ENCODE measurements at regions not wholly inside any gene's neighbourhood (a gene's known extent, or its start where the extent isn't known, plus 50 kb on each side); places are given as distances from the start of the nearest gene placed in this dataset.

GRCh38 chr2:185335879-185336278, 402.7 kb upstream of the FSIP2 start:
- Histone ChIP-seq H3K27ac (ENCODE audit: low read length) (no peak overlapping the region), H3K4me1 (ENCODE audit: low read length) (no peaks in the 10 kb centered on the region), H3K9me3 (ENCODE audit: low read length) (no peaks in the 10 kb centered on the region; the same call in 1 of the 2 replicates), H3K79me2 (ENCODE audit: low read length) (no peaks in the 10 kb centered on the region), H4K20me1 (ENCODE audit: insufficient read depth, low read depth, low read length) (no peaks in the 10 kb centered on the region), H3K9me2 (replicated peaks; ENCODE audit: insufficient read depth, low read length) (no peaks in the 10 kb centered on the region), H3K4me3 (ENCODE audit: low read length) (no peak overlapping the region), H3K4me2 (ENCODE audit: low read depth, low read length, poor library complexity, severe bottlenecking) (no peak overlapping the region), H3K27me3 (ENCODE audit: low read length) (no peaks in the 10 kb centered on the region), H3K9ac (ENCODE audit: low read length) (no peak overlapping the region), H3K36me3 (ENCODE audit: insufficient read depth, low read length) (no peaks in the 10 kb centered on the region), H2AFZ (ENCODE audit: low read length) (no peak overlapping the region)
- DNase-seq = no peak

- Histone ChIP-seq H3K79me2 (ENCODE audit: low read length) (no peaks in the 10 kb centered on the region), H3K36me3 (ENCODE audit: insufficient read depth, low read length) (no peaks in the 10 kb centered on the region), H3K4me2 (ENCODE audit: low read depth, low read length, poor library complexity, severe bottlenecking) (no peak overlapping the region), H3K9me3 (ENCODE audit: low read length) (no peaks in the 10 kb centered on the region; the same call in 1 of the 2 replicates), H3K4me1 (ENCODE audit: low read length) (no peaks in the 10 kb centered on the region), H3K4me3 (ENCODE audit: low read length) (no peak overlapping the region), H3K9me2 (replicated peaks; ENCODE audit: insufficient read depth, low read length) (no peaks in the 10 kb centered on the region), H3K27me3 (ENCODE audit: low read length) (no peaks in the 10 kb centered on the region), H3K27ac (ENCODE audit: low read length) (no peak overlapping the region), H3K9ac (ENCODE audit: low read length) (no peak overlapping the region), H4K20me1 (ENCODE audit: insufficient read depth, low read depth, low read length) (no peaks in the 10 kb centered on the region), H2AFZ (ENCODE audit: low read length) (no peak overlapping the region)
- DNase-seq = no peak
Observed at GRCh38 chr2:185337033-185337432, 401.6 kb upstream of the FSIP2 start.

DNA sequence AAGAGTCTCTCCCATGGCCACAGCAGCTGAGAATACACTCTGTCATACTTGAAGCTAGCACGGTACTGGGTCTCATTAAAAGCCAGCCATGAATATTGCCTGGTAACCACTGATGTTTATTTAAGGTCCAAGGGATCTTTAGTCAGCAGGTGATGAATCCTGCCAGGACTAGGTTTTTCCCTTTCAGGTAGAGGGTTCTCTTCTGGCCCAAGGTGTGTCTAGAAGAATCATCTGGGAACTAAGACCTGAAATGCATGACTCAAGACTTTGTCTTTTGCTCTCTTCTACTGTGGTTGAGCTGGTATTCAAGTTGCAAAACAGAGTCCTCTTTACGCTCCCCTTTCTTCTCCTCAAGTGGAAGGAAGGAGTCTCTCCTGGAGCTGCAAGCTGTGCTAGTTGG, 400.5 kb upstream of the FSIP2 start:
- no peaks in the 10 kb centered on the region for H3K79me2 ChIP-seq (ENCODE audit: low read length)
- DNase-seq = no peak

GRCh38 chr2:185347445-185347844, 391.2 kb upstream of the FSIP2 start:
- H3K9me3 ChIP-seq (ENCODE audit: low read length) = no peaks in the 10 kb centered on the region
- H3K27ac ChIP-seq (ENCODE audit: low read length) = no peak overlapping the region
- DNase-seq = no peak
- no peaks in the 10 kb centered on the region for H3K79me2 ChIP-seq (ENCODE audit: low read length)
- no peak overlapping the region for H3K9ac ChIP-seq (ENCODE audit: low read length)
- no peaks in the 10 kb centered on the region for H3K36me3 ChIP-seq (ENCODE audit: insufficient read depth, low read length)
- no peaks in the 10 kb centered on the region for H3K27me3 ChIP-seq (ENCODE audit: low read length)
- H3K9me2 ChIP-seq (replicated peaks; ENCODE audit: insufficient read depth, low read length) = no peaks in the 10 kb centered on the region
- H3K4me2 ChIP-seq (ENCODE audit: low read depth, low read length, poor library complexity, severe bottlenecking) = no peak overlapping the region
- H2AFZ ChIP-seq (ENCODE audit: low read length) = no peak overlapping the region
- H3K4me1 ChIP-seq (ENCODE audit: low read length) = no peaks in the 10 kb centered on the region
- no peak overlapping the region for H3K4me3 ChIP-seq (ENCODE audit: low read length)
- no peaks in the 10 kb centered on the region for H4K20me1 ChIP-seq (ENCODE audit: insufficient read depth, low read depth, low read length)

More for the DNA sequence above, 400.5 kb upstream of the FSIP2 start:
- H3K9ac ChIP-seq (ENCODE audit: low read length) = no peak overlapping the region
- no peak overlapping the region for H2AFZ ChIP-seq (ENCODE audit: low read length)
- H3K27ac ChIP-seq (ENCODE audit: low read length) = no peak overlapping the region
- no peaks in the 10 kb centered on the region for H4K20me1 ChIP-seq (ENCODE audit: insufficient read depth, low read depth, low read length)
- no peak overlapping the region for H3K4me3 ChIP-seq (ENCODE audit: low read length)
- no peaks in the 10 kb centered on the region for H3K27me3 ChIP-seq (ENCODE audit: low read length)
- no peaks in the 10 kb centered on the region for H3K36me3 ChIP-seq (ENCODE audit: insufficient read depth, low read length)
- H3K4me1 ChIP-seq (ENCODE audit: low read length) = no peaks in the 10 kb centered on the region
- no peaks in the 10 kb centered on the region; the same call in 1 of the 2 replicates for H3K9me3 ChIP-seq (ENCODE audit: low read length)
- no peaks in the 10 kb centered on the region for H3K9me2 ChIP-seq (replicated peaks; ENCODE audit: insufficient read depth, low read length)
- no peak overlapping the region for H3K4me2 ChIP-seq (ENCODE audit: low read depth, low read length, poor library complexity, severe bottlenecking)

GRCh38 chr2:185360776-185361175, 377.8 kb upstream of the FSIP2 start:
- H3K27me3 ChIP-seq (ENCODE audit: low read length) = no peaks in the 10 kb centered on the region
- H3K4me2 ChIP-seq (ENCODE audit: low read depth, low read length, poor library complexity, severe bottlenecking) = no peak overlapping the region
- no peak overlapping the region for H2AFZ ChIP-seq (ENCODE audit: low read length)
- H3K9ac ChIP-seq (ENCODE audit: low read length) = no peak overlapping the region
- no peaks in the 10 kb centered on the region for H3K9me2 ChIP-seq (replicated peaks; ENCODE audit: insufficient read depth, low read length)
- H4K20me1 ChIP-seq (ENCODE audit: insufficient read depth, low read depth, low read length) = no peaks in the 10 kb centered on the region
- no peak overlapping the region for H3K4me3 ChIP-seq (ENCODE audit: low read length)
- no peaks in the 10 kb centered on the region for H3K9me3 ChIP-seq (ENCODE audit: low read length)
- no peak overlapping the region for H3K27ac ChIP-seq (ENCODE audit: low read length)
- H3K79me2 ChIP-seq (ENCODE audit: low read length) = no peaks in the 10 kb centered on the region
- no peaks in the 10 kb centered on the region for H3K4me1 ChIP-seq (ENCODE audit: low read length)
- no peak for DNase-seq
- no peaks in the 10 kb centered on the region for H3K36me3 ChIP-seq (ENCODE audit: insufficient read depth, low read length)

GRCh38 chr2:185372188-185372587, 366.4 kb upstream of the FSIP2 start:
- no peak overlapping the region for H3K4me3 ChIP-seq (ENCODE audit: low read length)
- no peak overlapping the region for H3K27ac ChIP-seq (ENCODE audit: low read length)
- H3K4me2 ChIP-seq (ENCODE audit: low read depth, low read length, poor library complexity, severe bottlenecking) = no peak overlapping the region
- no peaks in the 10 kb centered on the region for H3K79me2 ChIP-seq (ENCODE audit: low read length)
- H4K20me1 ChIP-seq (ENCODE audit: insufficient read depth, low read depth, low read length) = no peaks in the 10 kb centered on the region
- no peak overlapping the region for H2AFZ ChIP-seq (ENCODE audit: low read length)
- no peaks in the 10 kb centered on the region for H3K9me3 ChIP-seq (ENCODE audit: low read length)
- no peaks in the 10 kb centered on the region for H3K4me1 ChIP-seq (ENCODE audit: low read length)
- H3K36me3 ChIP-seq (ENCODE audit: insufficient read depth, low read length) = no peaks in the 10 kb centered on the region
- DNase-seq = no peak
- H3K9me2 ChIP-seq (replicated peaks; ENCODE audit: insufficient read depth, low read length) = no peaks in the 10 kb centered on the region
- no peak overlapping the region for H3K9ac ChIP-seq (ENCODE audit: low read length)
- no peaks in the 10 kb centered on the region for H3K27me3 ChIP-seq (ENCODE audit: low read length)

- H3K9ac ChIP-seq (ENCODE audit: low read length) = no peak overlapping the region
- H3K36me3 ChIP-seq (ENCODE audit: insufficient read depth, low read length) = no peaks in the 10 kb centered on the region
- no peak overlapping the region for H3K4me2 ChIP-seq (ENCODE audit: low read depth, low read length, poor library complexity, severe bottlenecking)
- H3K4me1 ChIP-seq (ENCODE audit: low read length) = no peaks in the 10 kb centered on the region
- no peaks in the 10 kb centered on the region for H3K9me3 ChIP-seq (ENCODE audit: low read length)
- no peaks in the 10 kb centered on the region for H4K20me1 ChIP-seq (ENCODE audit: insufficient read depth, low read depth, low read length)
- H3K9me2 ChIP-seq (replicated peaks; ENCODE audit: insufficient read depth, low read length) = no peaks in the 10 kb centered on the region
- H3K27me3 ChIP-seq (ENCODE audit: low read length) = no peaks in the 10 kb centered on the region
- no peak overlapping the region for H3K27ac ChIP-seq (ENCODE audit: low read length)
- H3K79me2 ChIP-seq (ENCODE audit: low read length) = no peaks in the 10 kb centered on the region
- H3K4me3 ChIP-seq (ENCODE audit: low read length) = no peak overlapping the region
- no peak for DNase-seq
- no peak overlapping the region for H2AFZ ChIP-seq (ENCODE audit: low read length)
Observed at GRCh38 chr2:185373229-185373628, 365.4 kb upstream of the FSIP2 start.

DNA sequence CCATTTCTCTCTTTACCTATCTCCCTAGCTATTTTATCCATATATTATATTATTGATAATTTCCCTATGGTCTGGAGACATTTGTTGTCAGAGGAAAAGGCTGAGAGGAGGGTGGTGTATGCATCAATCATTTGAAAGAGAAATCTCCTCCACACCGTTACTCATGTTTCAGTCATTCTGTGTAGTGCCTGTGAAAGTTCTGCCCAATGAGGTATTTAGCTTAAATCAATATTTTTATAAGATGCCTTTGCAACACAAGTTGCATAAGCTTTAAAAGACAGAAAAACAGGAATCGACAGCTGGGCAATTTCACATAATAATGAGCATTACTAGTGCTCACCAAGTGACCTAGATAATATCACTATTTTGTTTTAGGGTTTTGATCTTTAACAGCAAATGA, 363.7 kb upstream of the FSIP2 start:
- no peak overlapping the region for H3K9ac ChIP-seq (ENCODE audit: low read length)
- no peak overlapping the region for H3K4me3 ChIP-seq (ENCODE audit: low read length)
- no peaks in the 10 kb centered on the region for H3K36me3 ChIP-seq (ENCODE audit: insufficient read depth, low read length)
- no peak overlapping the region for H3K4me2 ChIP-seq (ENCODE audit: low read depth, low read length, poor library complexity, severe bottlenecking)
- H4K20me1 ChIP-seq (ENCODE audit: insufficient read depth, low read depth, low read length) = no peaks in the 10 kb centered on the region
- H2AFZ ChIP-seq (ENCODE audit: low read length) = no peak overlapping the region
- H3K9me2 ChIP-seq (replicated peaks; ENCODE audit: insufficient read depth, low read length) = no peaks in the 10 kb centered on the region
- H3K27me3 ChIP-seq (ENCODE audit: low read length) = no peaks in the 10 kb centered on the region
- DNase-seq = no peak
- no peak overlapping the region for H3K27ac ChIP-seq (ENCODE audit: low read length)
- H3K9me3 ChIP-seq (ENCODE audit: low read length) = no peaks in the 10 kb centered on the region
- H3K79me2 ChIP-seq (ENCODE audit: low read length) = no peaks in the 10 kb centered on the region
- no peaks in the 10 kb centered on the region for H3K4me1 ChIP-seq (ENCODE audit: low read length)

- H3K4me2 ChIP-seq (ENCODE audit: low read depth, low read length, poor library complexity, severe bottlenecking) = no peak overlapping the region
- no peaks in the 10 kb centered on the region for H3K79me2 ChIP-seq (ENCODE audit: low read length)
- H3K27ac ChIP-seq (ENCODE audit: low read length) = no peak overlapping the region
- no peak for DNase-seq
- no peaks in the 10 kb centered on the region for H3K4me1 ChIP-seq (ENCODE audit: low read length)
- no peaks in the 10 kb centered on the region for H4K20me1 ChIP-seq (ENCODE audit: insufficient read depth, low read depth, low read length)
- no peaks in the 10 kb centered on the region for H3K27me3 ChIP-seq (ENCODE audit: low read length)
- no peak overlapping the region for H3K9ac ChIP-seq (ENCODE audit: low read length)
- H3K4me3 ChIP-seq (ENCODE audit: low read length) = no peak overlapping the region
- H3K36me3 ChIP-seq (ENCODE audit: insufficient read depth, low read length) = no peaks in the 10 kb centered on the region
- no peaks in the 10 kb centered on the region for H3K9me3 ChIP-seq (ENCODE audit: low read length)
- H2AFZ ChIP-seq (ENCODE audit: low read length) = no peak overlapping the region
- no peaks in the 10 kb centered on the region for H3K9me2 ChIP-seq (replicated peaks; ENCODE audit: insufficient read depth, low read length)
Observed at GRCh38 chr2:185375731-185376130, 362.9 kb upstream of the FSIP2 start.
